GM12891 (cell line): ENCODE measurements at regions not wholly inside any gene's neighbourhood (a gene's known extent, or its start where the extent isn't known, plus 50 kb on each side); places are given as distances from the start of the nearest gene placed in this dataset.
"Not testable (repeated sequence)": the region's sequence is repeated elsewhere in the genome, so short reads cannot be mapped to it uniquely, and the experiment has no call there.

Source experiments
- DNase-seq: peaks from one replicate; pipeline ENCODE4 v3.0.0; 2011; ENCODE audit warnings: low spot score; ENCODE audit not compliant: insufficient read length
- FAIRE-seq: peaks from 2 replicates; lab custom pipeline; 2011; peaks lifted over from hg19 to GRCh38; lab: Jason Lieb, UNC
- PAX5 ChIP-seq: IDR thresholded peaks from 2 replicates; pipeline ENCODE4 v1.6.1; 2011; ENCODE audit warnings: low read length, moderate library complexity, mild to moderate bottlenecking; ENCODE audit not compliant: insufficient read depth, severe bottlenecking
- POLR2A ChIP-seq: IDR thresholded peaks from 2 replicates; pipeline ENCODE4 v1.6.1; 2011; ENCODE audit warnings: low read depth, low read length, control low read depth
- POLR2AphosphoS5 ChIP-seq: IDR thresholded peaks from 2 replicates; pipeline ENCODE4 v1.6.1; 2011; ENCODE audit warnings: low read depth, low read length, control low read depth
- POU2F2 ChIP-seq: IDR thresholded peaks from 2 replicates; pipeline ENCODE4 v1.6.1; 2011; ENCODE audit warnings: low read depth, mild to moderate bottlenecking, control low read depth, low read length, moderate library complexity
- SPI1 ChIP-seq: IDR thresholded peaks from 2 replicates; pipeline ENCODE4 v1.6.1; 2011; ENCODE audit warnings: low read depth, low read length, control low read depth
- TAF1 ChIP-seq: IDR thresholded peaks from 2 replicates; pipeline ENCODE4 v1.6.1; 2011; ENCODE audit warnings: low read depth, low read length, control low read depth

GRCh38 chr7:98778421-98778820 is 91.4 kb downstream of the TMEM130 start:
- DNase-seq (no peak), FAIRE-seq (no peak)
- TF ChIP-seq TAF1 (no peak), PAX5 (no peak), POLR2A (no peak), POLR2AphosphoS5 (no peak), SPI1 (no peak), POU2F2 (no peak)

- DNase-seq (no peak), FAIRE-seq (no peak)
- no peak for TF ChIP-seq POU2F2
- TF ChIP-seq PAX5: no peak
- TF ChIP-seq POLR2A: no peak
- no peak for TF ChIP-seq TAF1
- TF ChIP-seq SPI1: no peak
- no peak for TF ChIP-seq POLR2AphosphoS5
Measured at GRCh38 chr7:98779800-98780587, 89.8 kb downstream of the TMEM130 start.

GRCh38 chr7:98784216-98784785 is 85.5 kb downstream of the TMEM130 start:
- FAIRE-seq (no peak), DNase-seq (no peak)
- no peak for TF ChIP-seq POLR2A

- FAIRE-seq (no peak), DNase-seq (no peak)
- TF ChIP-seq PAX5: no peak
- TF ChIP-seq SPI1: no peak
- TF ChIP-seq POLR2A: no peak
- no peak for TF ChIP-seq POLR2AphosphoS5
- TF ChIP-seq POU2F2: no peak
- TF ChIP-seq TAF1: no peak
Measured at GRCh38 chr7:98785929-98786571, 83.8 kb downstream of the TMEM130 start.

GRCh38 chr7:98788966-98789365 is 80.8 kb downstream of the TMEM130 start:
- DNase-seq (no peak), FAIRE-seq (no peak)
- TF ChIP-seq POLR2AphosphoS5 (no peak), SPI1 (no peak), POU2F2 (no peak), POLR2A (no peak), PAX5 (no peak), TAF1 (no peak)

GRCh38 chr7:98794453-98794852 is 75.4 kb downstream of the TMEM130 start:
- not testable (repeated sequence) for FAIRE-seq, DNase-seq

GRCh38 chr7:98795741-98796493 is 73.9 kb downstream of the TMEM130 start:
- DNase-seq (no peak), FAIRE-seq (peak; percentile 50)
- TF ChIP-seq SPI1 (peak; percentile 56), POLR2A (no peak)
